SU-DHL-6 (cell line): ENCODE measurements at regions not wholly inside any gene's neighbourhood (a gene's known extent, or its start where the extent isn't known, plus 50 kb on each side); places are given as distances from the start of the nearest gene placed in this dataset.

Experiments
- H2AFZ ChIP-seq: fragments of 200-600 bp; sonication (generic); 2 replicates; pipeline ENCODE4 v1.6.1; 2014; ENCODE audit warnings: low read depth, mild to moderate bottlenecking, moderate library complexity, mixed read lengths, antibody characterized with exemption, low read length; ENCODE audit not compliant: severe bottlenecking
- H3F3A ChIP-seq: fragments of 200-600 bp; shearing (Covaris generic); 2 replicates; pipeline ENCODE4 v1.6.0; 2016; ENCODE audit warnings: antibody characterized with exemption, mild to moderate bottlenecking; ENCODE audit not compliant: insufficient read depth
- H3K27ac ChIP-seq: fragments of 200-600 bp; sonication (generic); 2 replicates; pipeline ENCODE4 v1.5.1; 2016; ENCODE audit warnings: low read depth, mild to moderate bottlenecking, low read length, moderate library complexity, mixed read lengths
- H3K27me3 ChIP-seq: fragments of 200-600 bp; sonication (generic), shearing (Covaris generic); 2 replicates; pipeline ENCODE4 v1.6.0; 2014; ENCODE audit warnings: mild to moderate bottlenecking, low read length
- H3K36me3 ChIP-seq: fragments of 200-600 bp; sonication (generic); 2 replicates; pipeline ENCODE4 v1.6.1; 2014; ENCODE audit warnings: mild to moderate bottlenecking, low read length, mixed read lengths
- H3K4me2 ChIP-seq: fragments of 300-600, 200-600 bp; shearing (Covaris generic), sonication (generic); 2 replicates; pipeline ENCODE4 v1.6.0; 2014; ENCODE audit warnings: low read length, low read depth, mild to moderate bottlenecking; ENCODE audit not compliant: poor library complexity, severe bottlenecking
- H3K4me3 ChIP-seq: fragments of 200-600 bp; sonication (generic); 2 replicates; pipeline ENCODE4 v1.5.1; 2014; ENCODE audit warnings: antibody characterized with exemption, low read length, mild to moderate bottlenecking, mixed read lengths; ENCODE audit not compliant: insufficient read depth, poor library complexity, severe bottlenecking
- H3K79me2 ChIP-seq: fragments of 200-600 bp; sonication (generic); 2 replicates; pipeline ENCODE4 v1.6.1; 2014; ENCODE audit warnings: mild to moderate bottlenecking, low read length, moderate library complexity; ENCODE audit not compliant: insufficient read depth
- H3K9ac ChIP-seq: fragments of 200-600 bp; sonication (generic); 2 replicates; pipeline ENCODE4 v1.7.0; 2014; ENCODE audit warnings: mild to moderate bottlenecking, low read length
- H3K9me2 ChIP-seq: fragments of 200-600 bp; sonication (generic); replicated peaks from 2 replicates; pipeline ENCODE4 v1.6.1; 2014; ENCODE audit warnings: low read length; ENCODE audit not compliant: insufficient read depth
- H3K9me3 ChIP-seq: fragments of 200-600 bp; sonication (generic); 2 replicates; pipeline ENCODE4 v1.6.1; 2014; ENCODE audit warnings: low read length, mixed read lengths; ENCODE audit not compliant: insufficient read depth
- H4K20me1 ChIP-seq: fragments of 200-600 bp; sonication (generic); 2 replicates; pipeline ENCODE4 v1.6.1; 2014; ENCODE audit warnings: low read depth, mild to moderate bottlenecking, antibody characterized with exemption, low read length, moderate library complexity, mixed read lengths
- EZH2phosphoT487 ChIP-seq: fragments of 200-600 bp; sonication (generic), shearing (Covaris generic); conservative IDR thresholded peaks from 2 replicates; pipeline ENCODE4 v1.6.1; 2018; ENCODE audit warnings: mild to moderate bottlenecking, antibody characterized with exemption, low read length, moderate library complexity, mixed read lengths
- TF ChIP-seq, protein P1 (sequence below): fragments of 200-600 bp; sonication (generic); IDR thresholded peaks from one replicate; pipeline ENCODE4 v1.5.1; 2017; ENCODE audit warnings: antibody characterized with exemption, mild to moderate bottlenecking, low read length, moderate library complexity; ENCODE audit not compliant: insufficient read depth, poor library complexity, severe bottlenecking

DNA sequence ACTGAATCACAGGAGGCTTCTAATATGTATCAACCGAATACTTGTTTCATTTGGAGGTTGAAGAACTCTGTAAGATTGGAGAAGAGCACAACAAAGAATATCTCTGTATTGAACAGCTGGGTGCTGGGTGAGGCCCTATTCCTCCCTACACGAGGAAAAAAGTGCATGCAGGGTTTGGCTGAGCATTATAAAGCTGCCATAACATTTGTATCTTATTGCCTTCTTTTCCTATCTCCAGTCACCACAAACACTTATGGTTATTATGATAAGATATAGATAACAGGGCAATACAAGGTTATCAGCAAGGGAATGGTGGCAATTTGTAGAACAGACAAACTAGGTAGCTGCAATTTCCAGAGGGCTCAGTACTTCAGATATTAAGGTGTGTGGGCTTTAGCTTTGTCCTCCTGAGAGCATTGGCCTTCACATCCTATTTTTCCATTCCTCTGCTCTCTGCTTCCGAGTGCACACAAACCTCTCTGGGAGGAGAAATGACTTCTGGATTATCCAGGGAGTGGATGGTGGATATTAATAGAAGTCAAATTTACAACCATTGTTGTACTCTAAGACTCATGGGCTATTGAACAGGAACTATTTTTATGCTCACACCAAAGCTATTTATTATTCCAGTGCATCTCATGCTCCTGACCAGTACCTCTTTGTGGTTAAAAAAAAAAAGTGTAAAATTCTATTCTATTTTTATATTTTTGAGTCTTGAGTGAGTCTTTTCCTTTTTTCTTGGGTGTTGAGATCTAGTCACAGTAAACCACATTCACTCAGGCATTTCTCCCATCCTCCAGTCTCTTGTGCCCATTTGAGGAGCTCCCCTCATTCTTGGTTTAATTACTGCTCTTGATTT is 248.4 kb downstream of the ETAA1 start:
- H3K9ac ChIP-seq: no peak overlapping the region
- TF ChIP-seq, protein P1, sequence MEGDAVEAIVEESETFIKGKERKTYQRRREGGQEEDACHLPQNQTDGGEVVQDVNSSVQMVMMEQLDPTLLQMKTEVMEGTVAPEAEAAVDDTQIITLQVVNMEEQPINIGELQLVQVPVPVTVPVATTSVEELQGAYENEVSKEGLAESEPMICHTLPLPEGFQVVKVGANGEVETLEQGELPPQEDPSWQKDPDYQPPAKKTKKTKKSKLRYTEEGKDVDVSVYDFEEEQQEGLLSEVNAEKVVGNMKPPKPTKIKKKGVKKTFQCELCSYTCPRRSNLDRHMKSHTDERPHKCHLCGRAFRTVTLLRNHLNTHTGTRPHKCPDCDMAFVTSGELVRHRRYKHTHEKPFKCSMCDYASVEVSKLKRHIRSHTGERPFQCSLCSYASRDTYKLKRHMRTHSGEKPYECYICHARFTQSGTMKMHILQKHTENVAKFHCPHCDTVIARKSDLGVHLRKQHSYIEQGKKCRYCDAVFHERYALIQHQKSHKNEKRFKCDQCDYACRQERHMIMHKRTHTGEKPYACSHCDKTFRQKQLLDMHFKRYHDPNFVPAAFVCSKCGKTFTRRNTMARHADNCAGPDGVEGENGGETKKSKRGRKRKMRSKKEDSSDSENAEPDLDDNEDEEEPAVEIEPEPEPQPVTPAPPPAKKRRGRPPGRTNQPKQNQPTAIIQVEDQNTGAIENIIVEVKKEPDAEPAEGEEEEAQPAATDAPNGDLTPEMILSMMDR: no peak
- TF ChIP-seq EZH2phosphoT487: no peak
- no peaks in the 10 kb centered on the region for H3K36me3 ChIP-seq
- H3K4me3 ChIP-seq: no peak overlapping the region
- no peak overlapping the region for H3K27ac ChIP-seq
- no peak overlapping the region for H2AFZ ChIP-seq
- no peaks in the 10 kb centered on the region for H4K20me1 ChIP-seq
- no peak overlapping the region for H3K4me2 ChIP-seq
- H3K27me3 ChIP-seq: no peaks in the 10 kb centered on the region
- no peaks in the 10 kb centered on the region for H3F3A ChIP-seq
- H3K79me2 ChIP-seq: no peaks in the 10 kb centered on the region
- peaks cover 5% of the 10 kb centered on the region; the same call in 1 of the 2 replicates for H3K9me3 ChIP-seq
- H3K9me2 ChIP-seq: no peaks in the 10 kb centered on the region

DNA sequence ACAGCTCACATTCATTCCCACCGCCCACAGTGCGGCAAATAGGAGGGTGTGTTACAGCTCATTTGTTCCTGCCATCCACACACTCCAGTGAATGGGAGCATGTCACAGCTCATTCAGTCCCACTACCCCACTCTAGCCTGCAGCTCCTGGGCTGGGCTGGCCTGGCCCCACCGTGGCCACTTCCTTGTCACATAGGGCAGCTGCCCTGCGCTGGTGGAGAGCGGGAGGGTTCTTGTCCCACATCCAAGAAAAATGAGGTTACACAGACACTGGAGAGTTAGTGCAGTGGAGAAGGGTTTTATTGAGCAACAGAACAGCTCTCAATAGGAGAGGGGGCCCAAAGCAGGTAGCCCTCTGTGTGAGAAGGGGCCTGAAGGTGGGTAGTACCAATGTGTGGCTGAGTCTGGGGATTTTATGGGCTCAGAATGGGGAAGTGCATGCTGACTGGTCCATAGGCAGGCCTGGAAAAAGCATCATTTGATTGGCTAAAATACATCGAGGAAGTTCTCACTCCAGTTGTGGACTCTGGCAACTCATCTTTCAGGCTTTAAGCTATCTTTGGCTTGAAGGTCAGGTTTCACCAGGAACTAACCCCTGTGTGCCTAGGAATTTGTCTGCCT is 249.7 kb downstream of the ETAA1 start:
- Histone ChIP-seq H4K20me1 (no peaks in the 10 kb centered on the region), H3F3A (no peaks in the 10 kb centered on the region), H3K9me3 (peaks cover 5% of the 10 kb centered on the region; the same call in 1 of the 2 replicates), H3K9ac (no peak overlapping the region), H3K9me2 (no peaks in the 10 kb centered on the region), H3K4me3 (no peak overlapping the region), H2AFZ (no peak overlapping the region), H3K4me2 (no peak overlapping the region), H3K79me2 (no peaks in the 10 kb centered on the region), H3K27me3 (no peaks in the 10 kb centered on the region), H3K27ac (no peak overlapping the region), H3K36me3 (no peaks in the 10 kb centered on the region)
- no peak for TF ChIP-seq EZH2phosphoT487
- TF ChIP-seq, protein P1: no peak

DNA sequence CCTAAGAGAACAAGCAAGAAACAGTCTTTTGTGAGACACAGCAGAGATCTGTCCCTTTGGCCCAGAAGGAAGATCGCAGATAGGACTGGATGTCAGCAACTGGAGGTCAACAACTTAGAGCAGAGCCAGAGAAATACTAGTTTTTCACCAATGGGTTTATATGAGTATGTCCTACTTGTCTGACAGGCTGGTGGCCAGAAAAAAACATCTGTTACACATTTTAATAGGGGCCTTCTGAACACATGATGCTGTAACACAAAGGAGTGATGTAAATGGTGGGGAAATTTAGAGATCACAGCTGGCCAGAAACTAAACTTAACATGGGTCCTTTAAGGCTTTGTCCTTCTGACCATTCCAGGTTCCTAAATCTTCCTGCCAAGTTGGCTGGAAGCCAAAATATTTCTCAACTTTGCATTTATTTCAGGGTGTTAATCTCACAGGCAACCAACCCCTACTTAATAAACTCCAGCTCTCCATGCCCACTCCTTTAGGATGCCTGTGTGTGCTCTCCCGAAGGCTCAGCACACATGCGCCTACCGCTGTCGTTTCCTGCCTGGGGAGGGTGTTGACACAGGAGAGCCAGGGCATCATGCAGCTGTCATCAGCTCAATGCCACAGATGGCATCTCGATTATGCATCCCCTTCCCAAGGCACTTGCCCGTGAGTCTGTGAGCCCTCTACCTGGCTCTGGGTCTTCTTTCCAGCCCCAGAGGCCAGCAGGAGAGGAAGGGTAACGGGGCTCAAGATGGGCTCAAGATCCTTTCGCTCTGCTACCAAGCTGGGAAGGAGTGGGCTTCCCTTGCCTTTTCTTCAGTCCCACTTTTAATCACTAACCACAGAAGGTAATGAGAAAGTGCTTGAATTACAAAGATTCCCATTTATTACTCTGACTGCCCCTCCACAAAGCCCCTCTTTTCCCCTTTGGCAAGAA is 252.5 kb downstream of the ETAA1 start:
- Histone ChIP-seq H3K27me3 (no peaks in the 10 kb centered on the region), H3K9ac (no peak overlapping the region), H3K36me3 (no peaks in the 10 kb centered on the region), H3K4me3 (no peak overlapping the region), H4K20me1 (no peaks in the 10 kb centered on the region), H3K4me2 (no peak overlapping the region), H3K9me2 (no peaks in the 10 kb centered on the region), H3K27ac (no peak overlapping the region), H3K9me3 (peaks cover 5% of the 10 kb centered on the region; the same call in 1 of the 2 replicates), H2AFZ (no peak overlapping the region), H3K79me2 (no peaks in the 10 kb centered on the region), H3F3A (no peaks in the 10 kb centered on the region)
- TF ChIP-seq EZH2phosphoT487: no peak
- TF ChIP-seq, protein P1: no peak
